Fibroblast of the aortic adventitia (primary cell): ENCODE measurements at regions not wholly inside any gene's neighbourhood (a gene's known extent, or its start where the extent isn't known, plus 50 kb on each side); places are given as distances from the start of the nearest gene placed in this dataset.

Experiments used
- DNase-seq: peaks from one replicate; pipeline ENCODE4 v3.0.0-alpha.2; 2010; ENCODE audit warnings: low read depth
- H3K4me3 ChIP-seq: 2 replicates; pipeline ENCODE4 v1.5.1; 2011; ENCODE audit warnings: low read depth, mild to moderate bottlenecking, control low read depth, low read length, moderate library complexity
- CTCF ChIP-seq: IDR thresholded peaks from 2 replicates; pipeline ENCODE4 v1.5.1; 2011; ENCODE audit warnings: mild to moderate bottlenecking, low read length, control low read depth, inconsistent platforms; ENCODE audit not compliant: insufficient read depth

- DNase-seq = no peak
- H3K4me3 ChIP-seq = no peak overlapping the region
- no peak for TF ChIP-seq CTCF
Observed at GRCh38 chr20:20796766-20797440, 84.5 kb upstream of the RALGAPA2 start.

GRCh38 chr20:20795721-20796120 lies 83.3 kb upstream of the RALGAPA2 start:
- no peak for TF ChIP-seq CTCF
- DNase-seq = no peak
- no peak overlapping the region for H3K4me3 ChIP-seq

- TF ChIP-seq CTCF = no peak
- H3K4me3 ChIP-seq = no peak overlapping the region
- DNase-seq = no peak
Observed at GRCh38 chr20:20795119-20795518, 82.7 kb upstream of the RALGAPA2 start.

- TF ChIP-seq CTCF = no peak
- no peak overlapping the region for H3K4me3 ChIP-seq
- no peak for DNase-seq
Observed at GRCh38 chr20:20793591-20793990, 81.1 kb upstream of the RALGAPA2 start.

GRCh38 chr20:20791664-20792568 lies 79.5 kb upstream of the RALGAPA2 start:
- no peak overlapping the region for H3K4me3 ChIP-seq
- no peak for TF ChIP-seq CTCF
- no peak for DNase-seq

- DNase-seq = no peak
- no peak overlapping the region for H3K4me3 ChIP-seq
- no peak for TF ChIP-seq CTCF
Observed at GRCh38 chr20:20788308-20788707, 75.9 kb upstream of the RALGAPA2 start.
